ENCODE measurements at regions not wholly inside any gene's neighbourhood (a gene's known extent, or its start where the extent isn't known, plus 50 kb on each side); places are given as distances from the start of the nearest gene placed in this dataset.
A peak's percentile ranks its signal among the peaks of the same experiment; 100 is the strongest.

DNA sequence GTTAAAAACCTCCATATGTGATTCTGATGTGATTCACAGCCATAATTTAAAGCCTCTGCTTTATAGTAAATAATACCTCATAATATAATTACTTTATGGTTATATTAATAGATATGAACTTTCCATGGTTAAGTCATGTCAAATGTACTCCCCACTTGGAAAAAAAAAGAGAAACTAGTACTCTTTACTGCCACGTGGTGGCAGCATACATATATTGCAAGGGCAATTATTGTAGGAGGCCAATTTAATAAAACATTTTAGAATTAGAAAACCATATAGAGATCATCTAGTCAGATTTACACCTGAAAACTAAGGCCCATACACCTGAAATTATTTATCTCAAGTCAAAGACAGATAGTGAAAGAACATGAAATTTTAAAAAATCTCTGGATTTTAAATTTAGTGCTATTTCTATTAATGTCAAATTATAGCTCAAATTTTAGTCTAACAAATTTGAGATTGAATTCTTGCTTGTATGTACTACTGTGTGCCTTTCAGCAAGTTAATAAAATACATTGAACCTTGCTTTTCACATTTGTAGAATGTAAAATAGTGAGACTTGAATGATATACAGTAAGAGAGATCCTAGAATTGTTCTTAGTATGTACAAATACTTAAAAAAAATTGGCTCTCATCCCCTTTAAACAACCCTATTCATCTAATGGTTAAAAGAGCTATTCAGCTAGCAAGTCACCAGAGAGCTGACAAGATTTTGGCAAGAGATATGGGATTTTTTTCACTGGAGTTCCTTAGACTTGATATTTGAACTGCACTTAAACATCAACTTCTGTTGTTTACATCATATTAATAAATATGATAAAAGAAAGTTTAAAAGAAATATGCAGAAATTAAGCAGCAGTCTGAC lies 603.8 kb downstream of the TLE4 start:
- in situ Hi-C loops (cut with MboI; ENCODE audit: low pct_unique_long_range_greater_than_20kb, low sequenced_read_pairs), result no loop called here

DNA sequence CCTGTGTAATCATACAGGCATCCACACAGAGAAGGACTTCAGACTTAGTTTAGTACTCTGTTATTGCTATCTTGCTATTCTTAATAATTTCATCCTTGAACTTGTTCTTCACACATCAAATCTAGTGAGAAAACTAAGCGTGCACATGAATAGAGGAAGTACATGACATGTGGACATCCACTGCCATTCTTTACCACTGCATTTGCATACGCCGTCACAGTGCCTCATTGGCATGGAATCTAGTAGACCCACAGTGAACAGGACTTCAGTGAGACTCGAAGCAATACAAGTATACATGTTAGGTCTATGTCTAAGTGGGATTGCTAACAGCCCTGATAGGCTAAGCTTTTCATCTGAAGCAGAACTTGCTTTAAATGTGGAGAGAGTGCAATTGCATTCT lies 592.1 kb downstream of the TLE4 start:
- no peak for DNase-seq
- in situ Hi-C loops (cut with MboI; ENCODE audit: low pct_unique_long_range_greater_than_20kb, low sequenced_read_pairs), result no loop called here

More for the DNA sequence above, 603.8 kb downstream of the TLE4 start:
- DNase-seq, result peak; percentile 19

DNA sequence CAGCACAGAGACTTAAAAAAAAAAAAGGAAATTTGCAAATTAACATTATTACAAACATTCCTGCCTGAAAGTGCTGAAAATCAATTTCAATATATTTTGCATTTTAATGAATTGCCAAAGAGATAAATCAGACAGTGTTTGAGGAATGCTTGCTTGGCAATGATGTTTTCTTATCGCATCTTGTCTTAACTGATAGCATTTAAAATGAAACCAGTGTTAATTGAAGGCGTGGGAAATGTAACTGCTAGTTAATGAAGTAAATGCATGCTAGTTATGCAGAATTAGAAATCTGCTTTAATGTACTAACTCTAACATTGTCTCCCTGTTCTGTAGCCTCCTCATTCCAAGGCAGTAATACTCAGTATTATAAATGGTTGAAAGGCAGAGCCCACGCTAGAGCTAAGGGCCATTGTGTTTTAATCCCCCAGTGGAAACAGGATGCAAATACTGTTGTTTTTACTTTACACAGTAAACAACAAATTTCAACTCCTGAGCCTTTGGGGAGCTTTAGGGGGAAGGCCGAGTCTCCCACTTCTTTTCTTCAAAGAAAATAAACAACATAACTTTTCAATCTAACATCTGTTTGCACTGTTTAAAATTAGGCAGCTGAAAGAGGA lies 586.9 kb downstream of the TLE4 start:
- DNase-seq, result no peak
- in situ Hi-C loops (cut with MboI; ENCODE audit: low pct_unique_long_range_greater_than_20kb, low sequenced_read_pairs), result no loop called here

DNA sequence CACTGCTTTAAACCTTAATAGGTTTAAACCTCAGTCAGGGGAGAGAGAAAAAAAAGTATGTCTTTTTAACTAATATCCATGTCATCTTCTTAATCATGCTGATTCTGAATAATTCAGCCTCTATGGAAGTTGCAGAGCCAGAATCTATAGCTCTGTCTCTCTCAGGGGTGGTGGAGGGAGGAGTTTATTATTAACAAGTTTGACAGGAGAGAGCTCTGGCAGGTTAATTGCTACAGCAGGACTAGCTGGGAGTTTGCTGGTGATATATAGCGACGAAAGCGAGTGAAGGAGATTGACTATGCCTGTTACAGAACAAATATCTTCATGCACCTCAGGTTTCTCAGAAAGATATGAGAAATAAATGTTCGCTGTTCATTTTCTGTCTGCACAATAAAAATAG lies 586.4 kb downstream of the TLE4 start:
- in situ Hi-C loops (cut with MboI; ENCODE audit: low pct_unique_long_range_greater_than_20kb, low sequenced_read_pairs), result no loop called here
- no peak for DNase-seq

DNA sequence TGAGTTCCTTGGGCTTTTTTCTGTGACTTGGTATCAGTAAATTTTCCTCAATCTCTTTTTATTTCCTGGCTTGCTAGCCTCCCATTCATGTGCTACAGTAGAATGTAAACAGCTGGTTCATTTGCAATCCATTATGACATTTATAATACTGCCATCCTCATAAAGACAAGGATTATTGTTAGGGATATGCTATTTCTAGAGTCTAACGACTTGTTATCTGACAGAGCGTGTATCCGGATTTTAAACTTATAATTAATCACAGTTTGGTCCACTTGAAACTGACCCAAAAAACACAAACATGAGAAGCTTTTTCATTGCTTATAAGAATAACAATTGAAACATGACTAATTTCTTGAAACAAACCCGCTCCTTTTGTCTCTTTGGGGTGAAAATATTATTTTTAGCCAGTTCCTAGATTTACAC lies 585.8 kb downstream of the TLE4 start:
- in situ Hi-C loops (cut with MboI; ENCODE audit: low pct_unique_long_range_greater_than_20kb, low sequenced_read_pairs), result no loop called here

DNA sequence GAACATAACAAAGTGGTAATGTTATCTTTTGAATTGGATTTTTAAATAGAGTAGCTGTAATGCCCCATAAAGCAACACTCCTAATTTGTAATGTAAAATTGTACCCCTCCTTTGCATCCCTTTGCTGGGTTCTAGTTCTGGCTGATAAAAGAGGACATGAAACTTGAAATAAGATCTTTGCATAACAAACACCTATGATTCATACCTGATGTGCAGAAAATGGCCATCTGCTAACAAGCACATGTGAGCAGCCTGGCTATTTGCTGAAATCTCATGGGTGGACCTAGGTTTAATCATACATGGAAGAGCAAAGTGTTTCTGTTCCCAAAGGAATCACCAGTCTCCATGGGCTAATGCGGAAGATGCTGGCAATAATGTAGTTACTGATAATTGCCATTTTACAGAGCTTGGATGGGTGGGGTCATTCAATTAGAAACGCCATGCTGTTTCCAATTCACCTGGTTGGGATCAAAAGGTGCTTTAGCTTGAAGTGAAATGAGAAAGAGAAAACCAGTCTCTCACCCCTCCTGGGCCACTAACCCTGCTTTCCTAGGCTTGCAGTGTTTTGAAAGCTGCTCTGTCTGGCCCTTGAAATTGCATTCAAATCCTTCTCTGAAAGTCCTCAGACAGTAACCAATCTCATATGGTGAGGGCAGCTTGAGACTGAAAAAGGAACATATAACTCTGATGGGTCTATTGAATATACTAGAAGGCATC lies 585.1 kb downstream of the TLE4 start:
- no peak for DNase-seq
- in situ Hi-C loops (cut with MboI; ENCODE audit: low pct_unique_long_range_greater_than_20kb, low sequenced_read_pairs), result no loop called here

More for the DNA sequence above, 585.8 kb downstream of the TLE4 start:
- DNase-seq, result no peak

DNA sequence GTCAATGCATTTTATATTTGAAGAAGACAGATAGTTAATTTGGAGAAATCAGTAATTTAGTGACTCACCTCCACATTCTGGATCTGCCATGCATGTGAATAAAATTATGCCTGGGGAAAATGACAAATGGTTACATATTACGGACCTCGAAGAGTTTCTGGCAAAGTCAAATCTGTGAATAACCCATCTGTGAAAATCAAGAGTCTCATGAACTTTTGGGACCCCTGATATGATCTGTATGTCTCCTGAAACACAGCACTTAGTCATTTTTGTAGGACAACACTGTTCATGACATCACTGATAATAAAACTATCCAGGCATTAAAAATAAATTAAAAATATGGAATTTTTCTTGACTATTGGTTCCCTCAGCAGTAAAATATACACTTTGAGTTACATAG lies 584.5 kb downstream of the TLE4 start:
- in situ Hi-C loops (cut with MboI; ENCODE audit: low pct_unique_long_range_greater_than_20kb, low sequenced_read_pairs), result no loop called here
- DNase-seq, result no peak

DNA sequence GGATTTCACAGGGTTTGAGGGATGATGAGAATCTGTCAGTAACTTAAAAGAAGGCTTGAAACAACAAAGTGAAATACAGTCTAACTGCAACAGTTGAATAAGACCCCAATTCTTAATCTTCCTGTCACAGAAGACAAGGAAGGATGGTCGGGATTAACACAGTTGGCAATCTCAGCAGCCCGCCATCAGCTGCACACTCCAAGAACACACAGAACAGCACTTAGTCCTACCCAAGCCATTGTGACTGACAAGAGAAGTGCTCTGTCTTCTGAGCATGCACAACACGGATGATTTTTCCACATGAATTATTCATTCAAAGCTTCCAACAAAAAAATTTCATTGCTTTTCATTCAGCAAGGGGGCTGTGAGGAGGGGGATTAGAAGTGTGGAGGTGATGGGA lies 576.1 kb downstream of the TLE4 start:
- DNase-seq, result no peak
- in situ Hi-C loops (cut with MboI; ENCODE audit: low pct_unique_long_range_greater_than_20kb, low sequenced_read_pairs), result no loop called here

DNA sequence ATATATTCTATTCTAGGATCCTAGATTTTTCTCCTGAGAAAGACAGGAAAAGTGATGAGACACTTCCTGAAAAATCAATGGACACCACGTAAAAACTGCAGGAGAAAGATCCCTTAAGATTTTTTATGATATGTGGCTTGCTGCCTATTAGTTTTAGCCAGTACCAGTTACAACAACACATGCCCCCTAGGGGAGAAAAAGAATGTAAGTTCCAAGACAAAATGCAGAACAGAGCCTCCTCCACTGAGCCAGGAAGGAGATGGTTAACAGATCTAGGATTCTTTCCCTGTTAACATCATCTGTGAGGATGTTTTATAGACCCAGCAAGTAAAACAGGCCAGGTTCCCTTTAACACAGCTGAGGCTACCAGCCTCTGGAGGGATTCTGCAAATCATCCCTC lies 574.7 kb downstream of the TLE4 start:
- in situ Hi-C loops (cut with MboI; ENCODE audit: low pct_unique_long_range_greater_than_20kb, low sequenced_read_pairs), result no loop called here
- DNase-seq, result no peak

DNA sequence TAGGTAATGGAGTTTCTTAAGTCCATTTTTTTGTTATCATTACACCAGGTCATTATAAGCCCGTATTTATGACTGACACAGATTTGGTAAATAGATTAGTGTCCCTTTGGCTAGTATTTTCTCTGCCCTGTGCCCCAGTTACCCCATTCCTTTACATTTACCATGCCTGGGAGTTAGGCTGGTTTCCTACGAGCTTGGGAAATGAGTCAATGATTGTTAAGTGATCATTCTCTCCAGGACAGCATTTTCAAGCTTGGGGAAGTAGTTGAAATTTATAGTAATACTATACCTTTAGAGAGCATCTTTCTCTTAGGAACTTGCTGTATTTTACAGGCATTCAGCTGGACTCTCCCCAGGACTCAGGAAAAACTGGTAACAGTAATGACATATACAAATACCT lies 573.1 kb downstream of the TLE4 start:
- DNase-seq, result no peak
- in situ Hi-C loops (cut with MboI; ENCODE audit: low pct_unique_long_range_greater_than_20kb, low sequenced_read_pairs), result no loop called here

DNA sequence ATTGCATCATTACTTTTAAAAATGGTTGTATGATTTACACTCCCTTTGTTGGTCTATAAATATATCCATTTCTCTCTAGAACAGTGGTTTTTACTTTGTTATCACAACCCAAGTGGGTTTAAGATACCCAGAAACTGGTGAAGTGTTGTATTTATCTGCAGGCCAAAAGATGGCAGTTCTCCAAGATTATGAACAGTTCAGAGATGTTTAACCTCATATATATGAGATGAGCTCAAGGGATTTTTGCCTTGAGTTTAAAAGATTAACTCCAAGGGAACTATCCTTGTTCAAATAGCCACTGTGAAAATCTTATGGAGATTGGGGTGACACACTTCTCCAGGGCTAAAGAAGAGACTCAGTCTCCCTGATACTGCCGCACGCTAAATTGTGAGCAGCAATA lies 572.6 kb downstream of the TLE4 start:
- no peak for DNase-seq
- in situ Hi-C loops (cut with MboI; ENCODE audit: low pct_unique_long_range_greater_than_20kb, low sequenced_read_pairs), result no loop called here

DNA sequence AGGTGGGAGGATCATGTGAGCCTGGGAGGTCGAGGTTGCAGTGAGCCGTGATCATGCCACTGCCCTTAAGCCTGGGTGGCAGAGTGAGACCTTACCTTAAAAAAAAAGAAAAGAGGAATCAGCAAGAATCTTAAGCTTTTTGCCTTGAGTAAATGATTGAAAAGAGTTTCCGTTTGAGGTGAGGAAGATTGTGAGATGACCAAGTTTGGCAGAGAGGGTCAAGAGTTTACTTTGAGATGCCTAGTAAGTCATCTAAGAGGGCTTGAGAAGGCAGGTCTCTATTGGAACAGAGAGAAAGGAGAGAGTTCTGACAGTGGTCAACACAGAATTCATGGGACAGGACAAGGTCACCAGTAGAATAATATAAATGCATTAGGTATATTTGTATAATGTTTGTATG lies 572.1 kb downstream of the TLE4 start:
- no peak for DNase-seq
- in situ Hi-C loops (cut with MboI; ENCODE audit: low pct_unique_long_range_greater_than_20kb, low sequenced_read_pairs), result no loop called here

DNA sequence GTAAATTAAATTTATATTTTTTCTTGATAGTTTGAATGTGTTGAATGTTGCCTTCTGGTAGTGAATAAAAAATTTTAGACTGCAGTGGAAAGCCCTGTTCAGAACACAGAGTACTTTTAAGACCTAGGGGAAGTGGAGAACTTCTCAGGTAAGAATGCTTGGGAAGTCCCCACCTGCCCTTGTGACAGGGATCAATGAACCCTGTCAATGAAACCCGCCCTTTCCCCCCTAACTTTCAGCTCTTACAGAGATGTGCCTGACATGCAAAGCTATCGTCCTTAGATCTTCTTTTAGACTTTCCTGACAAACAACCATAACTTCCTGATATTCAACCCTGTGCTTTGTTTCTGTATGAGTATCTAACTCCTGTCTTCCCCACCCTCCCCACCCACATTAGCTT lies 562.7 kb downstream of the TLE4 start:
- no peak for DNase-seq
- in situ Hi-C loops (cut with MboI; ENCODE audit: low pct_unique_long_range_greater_than_20kb, low sequenced_read_pairs), result no loop called here

DNA sequence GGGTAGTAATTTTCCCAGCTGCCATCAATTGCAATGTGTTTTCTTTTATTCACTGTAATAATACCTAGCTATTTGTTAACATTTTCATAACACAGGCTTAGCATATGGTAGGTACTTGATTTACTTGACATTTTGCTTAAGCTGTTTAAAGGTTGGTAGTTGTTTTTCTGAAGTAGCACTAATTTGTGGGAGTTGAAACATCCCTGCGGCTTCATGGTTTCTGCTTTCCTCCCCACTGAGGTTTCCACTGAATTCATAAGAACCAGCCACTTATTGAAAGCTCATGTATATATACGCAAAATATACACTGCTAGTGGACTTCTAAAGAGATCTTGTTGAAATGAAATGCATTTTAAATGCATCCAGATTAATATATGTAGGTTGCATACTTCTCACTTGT lies 559.9 kb downstream of the TLE4 start:
- DNase-seq, result no peak

DNA sequence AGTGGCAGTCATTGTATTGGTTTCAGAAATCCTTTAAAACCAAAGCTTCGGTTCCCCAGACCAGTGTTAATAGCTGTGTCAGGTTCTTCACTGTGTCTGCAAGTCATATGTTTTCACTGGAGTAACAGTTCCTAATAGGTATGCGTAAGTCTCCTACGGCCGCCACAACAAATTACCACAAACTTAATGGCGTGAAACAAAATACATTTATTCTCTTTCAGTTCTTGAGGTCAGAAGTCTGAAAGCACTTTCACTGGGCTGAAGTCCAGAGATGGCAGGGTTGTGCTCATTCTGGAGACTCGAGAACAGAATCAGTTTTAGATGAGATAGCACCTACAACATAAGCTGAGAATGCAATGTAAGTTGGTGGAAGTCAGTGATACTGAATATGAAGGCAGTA lies 556.2 kb downstream of the TLE4 start:
- in situ Hi-C loops (cut with MboI; ENCODE audit: low pct_unique_long_range_greater_than_20kb, low sequenced_read_pairs), result no loop called here
- no peak for DNase-seq

More for the DNA sequence above, 559.9 kb downstream of the TLE4 start:
- in situ Hi-C loops (cut with MboI; ENCODE audit: low pct_unique_long_range_greater_than_20kb, low sequenced_read_pairs), result no loop called here

DNA sequence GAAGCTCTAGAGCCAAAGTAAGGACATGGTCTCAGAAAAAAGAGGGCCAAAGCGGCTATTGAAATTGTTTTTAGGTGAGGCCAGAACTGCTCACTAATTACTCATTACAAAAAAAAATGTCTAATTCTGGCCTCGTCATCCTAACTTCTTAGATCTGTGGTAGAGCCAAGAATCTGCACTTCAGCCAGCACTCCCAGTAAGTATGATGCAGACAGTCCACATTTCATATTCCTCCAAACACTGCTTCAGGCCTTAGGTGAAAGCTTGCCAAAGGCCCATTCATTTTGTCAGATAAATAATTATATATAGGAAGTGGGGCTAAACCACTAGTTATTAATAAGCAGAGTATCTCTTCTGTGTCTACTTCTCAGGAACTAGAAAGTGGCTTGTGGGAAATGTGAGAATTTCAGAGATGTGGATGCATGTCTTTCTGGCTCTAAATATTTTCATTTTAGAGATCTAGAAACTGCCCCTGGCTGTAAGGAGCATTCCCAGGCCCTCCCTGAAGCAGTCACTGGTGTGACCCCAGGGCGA lies 554.0 kb downstream of the TLE4 start:
- DNase-seq, result no peak
- in situ Hi-C loops (cut with MboI; ENCODE audit: low pct_unique_long_range_greater_than_20kb, low sequenced_read_pairs), result no loop called here

DNA sequence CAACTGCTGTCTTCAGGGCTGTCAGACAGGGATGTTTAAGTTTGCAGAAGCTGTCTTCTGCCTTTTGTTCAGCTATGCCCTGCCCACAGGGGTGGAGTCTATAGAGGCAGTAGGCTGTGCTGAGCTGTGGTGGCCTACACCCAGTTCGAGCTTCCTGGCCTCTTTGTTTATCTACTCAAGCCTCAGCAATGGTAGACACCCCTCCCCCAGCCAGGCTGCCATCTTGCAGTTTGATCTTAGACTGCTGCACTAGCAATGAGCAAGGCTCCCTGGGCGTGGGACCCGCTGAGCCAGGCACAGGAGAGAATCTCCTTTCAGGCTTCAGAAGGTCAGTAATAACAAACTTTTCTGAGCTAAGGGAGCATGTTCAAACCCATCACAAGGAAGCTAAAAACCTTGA lies 545.3 kb downstream of the TLE4 start:
- in situ Hi-C loops (cut with MboI; ENCODE audit: low pct_unique_long_range_greater_than_20kb, low sequenced_read_pairs), result no loop called here
- DNase-seq, result no peak

DNA sequence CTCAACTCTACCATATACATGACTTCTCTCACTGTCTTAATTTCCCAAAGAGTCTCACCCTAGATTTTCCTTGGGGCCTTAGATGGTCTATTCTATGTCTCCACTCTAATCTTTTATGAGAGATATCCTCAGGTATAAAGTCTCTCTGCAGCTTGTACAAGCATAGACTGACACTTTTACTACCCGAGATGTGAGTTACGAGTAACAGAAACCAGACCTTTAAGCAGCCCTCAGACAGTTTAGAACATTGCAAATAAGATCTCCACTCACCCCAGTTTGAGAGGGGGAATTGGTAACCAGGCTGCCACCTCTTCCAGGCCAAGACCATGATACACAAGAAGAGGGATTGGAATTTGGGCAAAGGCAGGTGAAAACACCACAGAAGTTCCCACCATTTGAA lies 542.5 kb downstream of the TLE4 start:
- in situ Hi-C loops (cut with MboI; ENCODE audit: low pct_unique_long_range_greater_than_20kb, low sequenced_read_pairs), result no loop called here
- DNase-seq, result no peak

DNA sequence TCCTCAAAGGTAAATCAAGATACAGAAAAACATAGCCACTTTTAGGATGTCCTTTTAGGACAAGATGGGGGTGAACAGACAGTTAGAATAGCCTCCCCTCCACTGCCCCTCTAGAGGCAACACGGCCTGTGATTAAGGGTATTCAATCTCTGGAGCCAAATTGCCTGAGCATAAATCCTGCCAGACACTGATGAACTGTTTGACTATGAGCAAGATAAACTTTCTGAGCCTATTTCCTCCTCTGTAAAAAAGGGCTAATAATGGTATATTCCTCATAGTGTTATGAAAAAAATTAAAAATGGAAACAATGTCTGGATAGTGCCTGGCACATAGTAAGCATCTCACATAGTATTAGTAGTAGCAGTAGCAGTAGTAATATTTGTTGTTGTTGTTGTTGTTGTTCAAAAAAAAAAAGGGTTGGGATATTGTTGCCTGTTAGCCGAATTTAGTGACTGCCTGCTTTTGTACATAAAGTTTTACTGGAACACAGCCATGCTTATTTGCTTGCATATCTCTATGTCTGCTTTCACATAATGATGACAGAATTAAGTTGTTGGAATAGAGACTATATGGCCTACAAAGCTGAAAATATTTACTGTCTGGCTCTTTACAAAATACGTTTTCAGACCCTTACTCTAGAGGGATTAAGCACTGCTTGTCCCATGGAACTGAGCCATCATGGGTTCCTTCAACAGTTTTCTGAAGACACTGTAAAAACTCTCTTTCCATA lies 536.3 kb downstream of the TLE4 start:
- in situ Hi-C loops (cut with MboI; ENCODE audit: low pct_unique_long_range_greater_than_20kb, low sequenced_read_pairs), result no loop called here
- DNase-seq, result no peak
